ENCODE measurements at regions not wholly inside any gene's neighbourhood (a gene's known extent, or its start where the extent isn't known, plus 50 kb on each side); places are given as distances from the start of the nearest gene placed in this dataset.
"Not testable (repeated sequence)": the region's sequence is repeated elsewhere in the genome, so short reads cannot be mapped to it uniquely, and the experiment has no call there.

DNA sequence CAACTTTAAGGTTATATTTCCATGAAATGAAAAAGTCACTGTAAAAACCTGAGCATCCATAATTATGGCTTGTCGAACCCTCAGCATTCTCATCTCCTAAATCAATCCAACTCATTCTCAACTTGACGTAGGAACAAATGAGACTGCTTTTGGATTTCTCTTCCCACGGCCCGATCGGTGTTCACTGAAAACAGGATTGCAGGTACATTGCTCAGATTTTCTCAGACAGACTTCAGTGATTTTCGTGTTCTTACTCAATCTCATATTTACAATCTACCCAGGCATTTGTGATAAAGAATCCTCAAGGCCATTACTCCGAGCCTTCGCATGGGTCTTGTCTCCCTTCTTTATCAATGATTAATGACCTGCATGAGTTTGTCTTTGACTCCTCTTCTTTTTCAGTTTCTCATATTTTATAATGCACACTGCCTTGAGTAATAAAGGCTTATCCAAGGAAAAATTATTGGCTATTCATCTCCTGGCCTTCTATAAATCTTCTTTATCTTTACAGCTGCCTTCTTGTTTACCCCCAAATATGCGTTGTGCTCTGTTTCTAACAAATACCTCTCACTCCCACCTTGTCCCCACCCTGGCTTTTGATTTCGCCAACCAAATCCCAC lies 90.4 kb upstream of the MYO3A start:
- no peak for ATAC-seq
- no peak for TF ChIP-seq TOX (CRISPR knock-in tag; IDR thresholded peaks at IDR 0.05; ENCODE audit: borderline replicate concordance)
- TF ChIP-seq, protein P1, sequence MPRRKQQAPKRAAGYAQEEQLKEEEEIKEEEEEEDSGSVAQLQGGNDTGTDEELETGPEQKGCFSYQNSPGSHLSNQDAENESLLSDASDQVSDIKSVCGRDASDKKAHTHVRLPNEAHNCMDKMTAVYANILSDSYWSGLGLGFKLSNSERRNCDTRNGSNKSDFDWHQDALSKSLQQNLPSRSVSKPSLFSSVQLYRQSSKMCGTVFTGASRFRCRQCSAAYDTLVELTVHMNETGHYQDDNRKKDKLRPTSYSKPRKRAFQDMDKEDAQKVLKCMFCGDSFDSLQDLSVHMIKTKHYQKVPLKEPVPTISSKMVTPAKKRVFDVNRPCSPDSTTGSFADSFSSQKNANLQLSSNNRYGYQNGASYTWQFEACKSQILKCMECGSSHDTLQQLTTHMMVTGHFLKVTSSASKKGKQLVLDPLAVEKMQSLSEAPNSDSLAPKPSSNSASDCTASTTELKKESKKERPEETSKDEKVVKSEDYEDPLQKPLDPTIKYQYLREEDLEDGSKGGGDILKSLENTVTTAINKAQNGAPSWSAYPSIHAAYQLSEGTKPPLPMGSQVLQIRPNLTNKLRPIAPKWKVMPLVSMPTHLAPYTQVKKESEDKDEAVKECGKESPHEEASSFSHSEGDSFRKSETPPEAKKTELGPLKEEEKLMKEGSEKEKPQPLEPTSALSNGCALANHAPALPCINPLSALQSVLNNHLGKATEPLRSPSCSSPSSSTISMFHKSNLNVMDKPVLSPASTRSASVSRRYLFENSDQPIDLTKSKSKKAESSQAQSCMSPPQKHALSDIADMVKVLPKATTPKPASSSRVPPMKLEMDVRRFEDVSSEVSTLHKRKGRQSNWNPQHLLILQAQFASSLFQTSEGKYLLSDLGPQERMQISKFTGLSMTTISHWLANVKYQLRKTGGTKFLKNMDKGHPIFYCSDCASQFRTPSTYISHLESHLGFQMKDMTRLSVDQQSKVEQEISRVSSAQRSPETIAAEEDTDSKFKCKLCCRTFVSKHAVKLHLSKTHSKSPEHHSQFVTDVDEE (CRISPR knock-in tag; IDR thresholded peaks at IDR 0.05) = no peak

DNA sequence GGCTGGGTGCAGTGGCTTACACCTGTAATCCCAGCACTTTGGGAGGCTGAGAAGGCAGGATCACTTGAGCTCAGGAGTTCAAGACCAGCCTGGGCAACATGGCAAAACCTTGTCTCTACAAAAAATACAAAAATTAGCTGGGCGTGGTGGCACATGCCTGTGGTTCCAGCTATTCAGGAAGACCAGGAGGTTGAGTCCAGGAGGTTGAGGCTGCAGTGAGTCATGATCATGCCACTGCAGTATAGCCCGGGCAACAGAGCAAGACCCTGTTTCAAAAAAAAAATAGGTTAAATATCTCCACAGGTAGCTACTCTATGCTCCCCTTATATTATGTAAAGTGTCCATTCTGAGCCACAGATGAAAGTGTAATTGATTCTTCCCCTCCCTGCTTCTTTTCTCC lies 89.3 kb upstream of the MYO3A start:
- ATAC-seq = not testable (repeated sequence)

DNA sequence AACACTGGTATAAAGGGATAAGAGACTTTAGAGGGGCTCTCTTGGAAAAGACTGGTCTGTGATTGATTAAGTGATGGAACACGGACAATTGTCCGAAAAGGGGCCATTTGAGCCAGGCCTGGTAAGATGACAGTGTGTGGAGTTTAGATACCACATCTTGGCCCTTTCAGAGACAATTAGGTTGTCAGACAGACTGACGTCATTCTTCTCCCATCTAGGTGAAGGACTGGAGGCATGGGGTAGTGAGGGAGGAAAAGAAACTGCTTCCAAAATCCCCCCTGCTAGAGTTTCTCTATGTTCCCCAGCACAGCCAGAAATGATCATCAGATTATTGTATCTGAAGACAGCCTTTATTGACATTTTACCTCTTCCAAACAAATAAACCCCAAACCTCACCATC lies 84.8 kb upstream of the MYO3A start:
- ATAC-seq = no peak
- no peak for TF ChIP-seq ZNF565 (CRISPR knock-in tag; conservative IDR thresholded peaks at IDR 0.05; ENCODE audit: low read depth)
- TF ChIP-seq ZFP30 (CRISPR knock-in tag; IDR thresholded peaks at IDR 0.05) = no peak
- no peak for TF ChIP-seq TCF4 (CRISPR knock-in tag; IDR thresholded peaks at IDR 0.05; ENCODE audit: borderline replicate concordance)
- TF ChIP-seq ZFP3 (CRISPR knock-in tag; IDR thresholded peaks at IDR 0.05) = no peak
- TF ChIP-seq ESRRG (CRISPR knock-in tag; IDR thresholded peaks at IDR 0.05) = no peak

DNA sequence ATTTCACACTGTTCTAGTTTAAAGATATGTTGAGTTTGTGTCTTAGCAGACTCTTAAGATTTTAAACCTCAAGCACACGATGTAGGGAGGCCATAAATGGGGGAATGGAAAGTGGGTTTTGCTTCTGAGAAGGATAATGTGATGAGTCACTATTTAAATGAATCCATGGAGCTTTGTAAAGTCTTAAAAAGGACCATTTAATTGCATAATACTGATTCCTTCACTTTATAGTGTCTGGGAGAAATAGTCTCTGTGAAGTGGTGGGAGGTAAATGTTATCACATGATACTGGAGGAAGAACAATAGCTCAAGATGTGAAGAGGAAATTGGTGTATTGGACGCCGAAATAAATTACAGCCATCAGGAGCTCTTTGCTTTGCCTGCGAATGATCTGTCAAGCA lies 84.0 kb upstream of the MYO3A start:
- no peak for TF ChIP-seq ZNF70 (CRISPR knock-in tag; IDR thresholded peaks at IDR 0.05)
- TF ChIP-seq, protein P2, sequence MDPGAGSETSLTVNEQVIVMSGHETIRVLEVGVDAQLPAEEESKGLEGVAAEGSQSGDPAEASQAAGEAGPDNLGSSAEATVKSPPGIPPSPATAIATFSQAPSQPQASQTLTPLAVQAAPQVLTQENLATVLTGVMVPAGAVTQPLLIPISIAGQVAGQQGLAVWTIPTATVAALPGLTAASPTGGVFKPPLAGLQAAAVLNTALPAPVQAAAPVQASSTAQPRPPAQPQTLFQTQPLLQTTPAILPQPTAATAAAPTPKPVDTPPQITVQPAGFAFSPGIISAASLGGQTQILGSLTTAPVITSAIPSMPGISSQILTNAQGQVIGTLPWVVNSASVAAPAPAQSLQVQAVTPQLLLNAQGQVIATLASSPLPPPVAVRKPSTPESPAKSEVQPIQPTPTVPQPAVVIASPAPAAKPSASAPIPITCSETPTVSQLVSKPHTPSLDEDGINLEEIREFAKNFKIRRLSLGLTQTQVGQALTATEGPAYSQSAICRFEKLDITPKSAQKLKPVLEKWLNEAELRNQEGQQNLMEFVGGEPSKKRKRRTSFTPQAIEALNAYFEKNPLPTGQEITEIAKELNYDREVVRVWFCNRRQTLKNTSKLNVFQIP (CRISPR knock-in tag; IDR thresholded peaks at IDR 0.05; ENCODE audit: borderline replicate concordance, low read depth) = no peak
- TF ChIP-seq ZNF8 (CRISPR knock-in tag; IDR thresholded peaks at IDR 0.05) = no peak
- no peak for TF ChIP-seq SNAI2 (CRISPR knock-in tag; IDR thresholded peaks at IDR 0.05)
- TF ChIP-seq ISL1 (CRISPR knock-in tag; IDR thresholded peaks at IDR 0.05) = no peak
- no peak for TF ChIP-seq OSR1 (CRISPR knock-in tag; IDR thresholded peaks at IDR 0.05)
- no peak for TF ChIP-seq TCF4 (CRISPR knock-in tag; IDR thresholded peaks at IDR 0.05; ENCODE audit: borderline replicate concordance)
- no peak for TF ChIP-seq BACH2 (CRISPR knock-in tag; IDR thresholded peaks at IDR 0.05; ENCODE audit: borderline replicate concordance)
- TF ChIP-seq ZC3H10 (CRISPR knock-in tag; IDR thresholded peaks at IDR 0.05) = no peak
- TF ChIP-seq, protein P3, sequence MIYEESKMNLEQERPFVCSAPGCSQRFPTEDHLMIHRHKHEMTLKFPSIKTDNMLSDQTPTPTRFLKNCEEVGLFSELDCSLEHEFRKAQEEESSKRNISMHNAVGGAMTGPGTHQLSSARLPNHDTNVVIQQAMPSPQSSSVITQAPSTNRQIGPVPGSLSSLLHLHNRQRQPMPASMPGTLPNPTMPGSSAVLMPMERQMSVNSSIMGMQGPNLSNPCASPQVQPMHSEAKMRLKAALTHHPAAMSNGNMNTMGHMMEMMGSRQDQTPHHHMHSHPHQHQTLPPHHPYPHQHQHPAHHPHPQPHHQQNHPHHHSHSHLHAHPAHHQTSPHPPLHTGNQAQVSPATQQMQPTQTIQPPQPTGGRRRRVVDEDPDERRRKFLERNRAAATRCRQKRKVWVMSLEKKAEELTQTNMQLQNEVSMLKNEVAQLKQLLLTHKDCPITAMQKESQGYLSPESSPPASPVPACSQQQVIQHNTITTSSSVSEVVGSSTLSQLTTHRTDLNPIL (CRISPR knock-in tag; IDR thresholded peaks at IDR 0.05; ENCODE audit: low read depth) = no peak
- ATAC-seq = no peak

DNA sequence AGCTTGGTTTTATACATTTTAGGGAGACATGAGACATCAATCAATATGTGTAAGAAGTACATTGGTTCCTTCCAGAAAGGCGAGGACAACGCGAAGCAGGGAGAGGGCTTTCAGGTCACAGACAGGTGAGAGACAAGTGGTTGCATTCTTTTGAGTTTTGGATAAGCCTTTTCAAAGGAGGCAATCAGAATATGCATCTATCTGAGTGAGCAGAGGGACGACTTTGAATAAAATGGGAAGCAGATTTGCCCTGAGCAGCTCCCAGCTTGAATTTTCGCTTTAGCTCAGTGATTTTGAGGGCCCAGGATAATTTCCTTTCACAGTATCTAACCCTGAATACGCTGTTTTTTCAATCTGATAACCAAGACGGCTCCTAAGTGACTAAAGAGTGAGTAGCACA lies 82.5 kb upstream of the MYO3A start:
- TF ChIP-seq ZNF8 (CRISPR knock-in tag; IDR thresholded peaks at IDR 0.05) (no peak), CSDC2 (CRISPR knock-in tag; IDR thresholded peaks at IDR 0.05) (no peak), SNAI2 (CRISPR knock-in tag; IDR thresholded peaks at IDR 0.05) (no peak), ZFP30 (CRISPR knock-in tag; IDR thresholded peaks at IDR 0.05) (no peak), BACH2 (CRISPR knock-in tag; IDR thresholded peaks at IDR 0.05; ENCODE audit: borderline replicate concordance) (no peak), ESRRG (CRISPR knock-in tag; IDR thresholded peaks at IDR 0.05) (no peak), RARB (CRISPR knock-in tag; IDR thresholded peaks at IDR 0.05) (no peak), ZNF70 (CRISPR knock-in tag; IDR thresholded peaks at IDR 0.05) (no peak), PPARA (CRISPR knock-in tag; IDR thresholded peaks at IDR 0.05; ENCODE audit: borderline replicate concordance) (no peak), ZC3H10 (CRISPR knock-in tag; IDR thresholded peaks at IDR 0.05) (no peak)
- TF ChIP-seq, protein P1 (CRISPR knock-in tag; IDR thresholded peaks at IDR 0.05) = no peak
- TF ChIP-seq, protein P4, sequence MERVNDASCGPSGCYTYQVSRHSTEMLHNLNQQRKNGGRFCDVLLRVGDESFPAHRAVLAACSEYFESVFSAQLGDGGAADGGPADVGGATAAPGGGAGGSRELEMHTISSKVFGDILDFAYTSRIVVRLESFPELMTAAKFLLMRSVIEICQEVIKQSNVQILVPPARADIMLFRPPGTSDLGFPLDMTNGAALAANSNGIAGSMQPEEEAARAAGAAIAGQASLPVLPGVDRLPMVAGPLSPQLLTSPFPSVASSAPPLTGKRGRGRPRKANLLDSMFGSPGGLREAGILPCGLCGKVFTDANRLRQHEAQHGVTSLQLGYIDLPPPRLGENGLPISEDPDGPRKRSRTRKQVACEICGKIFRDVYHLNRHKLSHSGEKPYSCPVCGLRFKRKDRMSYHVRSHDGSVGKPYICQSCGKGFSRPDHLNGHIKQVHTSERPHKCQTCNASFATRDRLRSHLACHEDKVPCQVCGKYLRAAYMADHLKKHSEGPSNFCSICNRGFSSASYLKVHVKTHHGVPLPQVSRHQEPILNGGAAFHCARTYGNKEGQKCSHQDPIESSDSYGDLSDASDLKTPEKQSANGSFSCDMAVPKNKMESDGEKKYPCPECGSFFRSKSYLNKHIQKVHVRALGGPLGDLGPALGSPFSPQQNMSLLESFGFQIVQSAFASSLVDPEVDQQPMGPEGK (CRISPR knock-in tag; IDR thresholded peaks at IDR 0.05; ENCODE audit: borderline replicate concordance) = no peak
- TF ChIP-seq, protein P5, sequence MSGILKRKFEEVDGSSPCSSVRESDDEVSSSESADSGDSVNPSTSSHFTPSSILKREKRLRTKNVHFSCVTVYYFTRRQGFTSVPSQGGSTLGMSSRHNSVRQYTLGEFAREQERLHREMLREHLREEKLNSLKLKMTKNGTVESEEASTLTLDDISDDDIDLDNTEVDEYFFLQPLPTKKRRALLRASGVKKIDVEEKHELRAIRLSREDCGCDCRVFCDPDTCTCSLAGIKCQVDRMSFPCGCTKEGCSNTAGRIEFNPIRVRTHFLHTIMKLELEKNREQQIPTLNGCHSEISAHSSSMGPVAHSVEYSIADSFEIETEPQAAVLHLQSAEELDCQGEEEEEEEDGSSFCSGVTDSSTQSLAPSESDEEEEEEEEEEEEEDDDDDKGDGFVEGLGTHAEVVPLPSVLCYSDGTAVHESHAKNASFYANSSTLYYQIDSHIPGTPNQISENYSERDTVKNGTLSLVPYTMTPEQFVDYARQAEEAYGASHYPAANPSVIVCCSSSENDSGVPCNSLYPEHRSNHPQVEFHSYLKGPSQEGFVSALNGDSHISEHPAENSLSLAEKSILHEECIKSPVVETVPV (CRISPR knock-in tag; IDR thresholded peaks at IDR 0.05) = no peak
- no peak for ATAC-seq

All from SK-N-SH treated with all-trans-retinoic acid at 6 μM for 48 hours (cell line).